SK-N-SH treated with all-trans-retinoic acid at 6 μM for 48 hours (cell line): ENCODE measurements at regions not wholly inside any gene's neighbourhood (a gene's known extent, or its start where the extent isn't known, plus 50 kb on each side); places are given as distances from the start of the nearest gene placed in this dataset.
"Not testable (repeated sequence)": the region's sequence is repeated elsewhere in the genome, so short reads cannot be mapped to it uniquely, and the experiment has no call there.

Source experiments
- ATAC-seq: fragments of 200-7000 bp; cut with Tn5 transposase; 3 replicates; pipeline ENCODE4 v1.9.1; 2020; ENCODE audit warnings: mild to moderate bottlenecking, moderate library complexity
- ARNTL ChIP-seq: fragments of 450-650 bp; formaldehyde crosslinking; IDR thresholded peaks from 2 replicates; pipeline ENCODE4 v1.5.0; 2020; ENCODE audit warnings: low read depth, mild to moderate bottlenecking, moderate library complexity, borderline replicate concordance
- BACH2 ChIP-seq: fragments of 250-450 bp; sonication (Bioruptor Pico); IDR thresholded peaks from 2 replicates; pipeline ENCODE4 v1.9.0; 2021; ENCODE audit warnings: mild to moderate bottlenecking, borderline replicate concordance
- CREB5 ChIP-seq: fragments of 250-450 bp; sonication (Bioruptor Pico); IDR thresholded peaks from 2 replicates; pipeline ENCODE4 v1.5.1; 2020; ENCODE audit warnings: low read depth, mild to moderate bottlenecking, moderate library complexity
- CSRNP3 ChIP-seq: fragments of 250-450 bp; sonication (Bioruptor Pico); IDR thresholded peaks from 2 replicates; pipeline ENCODE4 v1.5.1; 2021; ENCODE audit warnings: mild to moderate bottlenecking, moderate library complexity
- GLIS3 ChIP-seq: fragments of 250-450 bp; sonication (Bioruptor Pico); IDR thresholded peaks from 2 replicates; pipeline ENCODE4 v1.5.0; 2020; ENCODE audit warnings: mild to moderate bottlenecking, moderate library complexity
- ISL1 ChIP-seq: fragments of 250-450 bp; sonication (Bioruptor Pico); IDR thresholded peaks from 2 replicates; pipeline ENCODE4 v2.1.2; 2022; ENCODE audit warnings: mild to moderate bottlenecking, moderate library complexity
- OSR1 ChIP-seq: fragments of 250-450 bp; sonication (Bioruptor Pico); IDR thresholded peaks from 2 replicates; pipeline ENCODE4 v1.8.0; 2022; ENCODE audit warnings: moderate library complexity, mild to moderate bottlenecking, inconsistent platforms
- PATZ1 ChIP-seq: fragments of 250-450 bp; sonication (Bioruptor Pico); IDR thresholded peaks from 2 replicates; pipeline ENCODE4 v1.8.0; 2020; ENCODE audit warnings: mild to moderate bottlenecking, moderate library complexity, borderline replicate concordance
- POU6F1 ChIP-seq: fragments of 250-450 bp; sonication (Bioruptor Pico); IDR thresholded peaks from 2 replicates; pipeline ENCODE4 v1.8.0; 2021; ENCODE audit warnings: low read depth, mild to moderate bottlenecking, moderate library complexity, borderline replicate concordance
- PPARA ChIP-seq: fragments of 250-450 bp; sonication (Bioruptor Pico); IDR thresholded peaks from 2 replicates; pipeline ENCODE4 v1.5.0; 2020; ENCODE audit warnings: mild to moderate bottlenecking, borderline replicate concordance
- RARB ChIP-seq: fragments of 250-450 bp; sonication (Bioruptor Pico); IDR thresholded peaks from 2 replicates; pipeline ENCODE4 v1.8.0; 2021; ENCODE audit warnings: mild to moderate bottlenecking, moderate library complexity
- TCF4 ChIP-seq: fragments of 250-450 bp; sonication (Bioruptor Pico); IDR thresholded peaks from 2 replicates; pipeline ENCODE4 v1.8.0; 2021; ENCODE audit warnings: mild to moderate bottlenecking, moderate library complexity, borderline replicate concordance
- TOX ChIP-seq: fragments of 250-450 bp; sonication (Bioruptor Pico); IDR thresholded peaks from 2 replicates; pipeline ENCODE4 v1.8.0; 2021; ENCODE audit warnings: mild to moderate bottlenecking, moderate library complexity, borderline replicate concordance
- TSHZ2 ChIP-seq: fragments of 250-450 bp; sonication (Bioruptor Pico); IDR thresholded peaks from 2 replicates; pipeline ENCODE4 v1.5.0; 2020; ENCODE audit warnings: mild to moderate bottlenecking, moderate library complexity
- ZC3H10 ChIP-seq: fragments of 250-450 bp; sonication (Bioruptor Pico); IDR thresholded peaks from 2 replicates; pipeline ENCODE4 v1.5.1; 2021; ENCODE audit warnings: mild to moderate bottlenecking, moderate library complexity
- ZFP30 ChIP-seq: fragments of 450-650 bp; formaldehyde crosslinking; IDR thresholded peaks from 2 replicates; pipeline ENCODE4 v1.5.0; 2022; ENCODE audit warnings: mild to moderate bottlenecking, moderate library complexity
- ZNF565 ChIP-seq: fragments of 450-650 bp; formaldehyde crosslinking; conservative IDR thresholded peaks from 2 replicates; pipeline ENCODE4 v1.5.0; 2020; ENCODE audit warnings: low read depth, mild to moderate bottlenecking, moderate library complexity
- ZNF70 ChIP-seq: fragments of 450-650 bp; formaldehyde crosslinking; IDR thresholded peaks from 2 replicates; pipeline ENCODE4 v1.5.0; 2020; ENCODE audit warnings: mild to moderate bottlenecking, moderate library complexity

GRCh38 chr6:121635355-121635754, 199.9 kb downstream of the GJA1 start:
- ATAC-seq = no peak

GRCh38 chr6:121636217-121636616, 200.8 kb downstream of the GJA1 start:
- ATAC-seq = not testable (repeated sequence)

More at GRCh38 chr6:121635355-121635754, 199.9 kb downstream of the GJA1 start:
- no peak for TF ChIP-seq BACH2
- no peak for TF ChIP-seq ISL1
- no peak for TF ChIP-seq POU6F1 (CRISPR knock-in tag)
- no peak for TF ChIP-seq TCF4
- TF ChIP-seq ZFP30 (CRISPR knock-in tag) = no peak
- TF ChIP-seq CREB5 (CRISPR knock-in tag) = no peak
- TF ChIP-seq ZNF70 = no peak
- TF ChIP-seq GLIS3 (CRISPR knock-in tag) = no peak
- no peak for TF ChIP-seq CSRNP3 (CRISPR knock-in tag)
- no peak for TF ChIP-seq ZC3H10 (CRISPR knock-in tag)
- TF ChIP-seq PPARA (CRISPR knock-in tag) = no peak
- TF ChIP-seq RARB (CRISPR knock-in tag) = no peak

GRCh38 chr6:121639021-121639420, 203.6 kb downstream of the GJA1 start:
- ATAC-seq = no peak

More at GRCh38 chr6:121639021-121639420, 203.6 kb downstream of the GJA1 start:
- TF ChIP-seq GLIS3 (CRISPR knock-in tag) (no peak), BACH2 (no peak), ZFP30 (CRISPR knock-in tag) (no peak), PATZ1 (CRISPR knock-in tag) (no peak), RARB (CRISPR knock-in tag) (no peak), OSR1 (no peak), POU6F1 (CRISPR knock-in tag) (no peak), ZNF565 (CRISPR knock-in tag) (no peak), ISL1 (no peak), TSHZ2 (no peak), ARNTL (CRISPR knock-in tag) (no peak), CSRNP3 (CRISPR knock-in tag) (no peak), TOX (CRISPR knock-in tag) (no peak), PPARA (CRISPR knock-in tag) (no peak), TCF4 (no peak), ZC3H10 (CRISPR knock-in tag) (no peak)
- TF ChIP-seq, all 23 proteins: peak for 0
